Prostate gland (tissue), 2 donors: ENCODE measurements at regions not wholly inside any gene's neighbourhood (a gene's known extent, or its start where the extent isn't known, plus 50 kb on each side); places are given as distances from the start of the nearest gene placed in this dataset.

ENCODE experiments used
- DNase-seq: peaks from one replicate; pipeline ENCODE4 v3.0.0-alpha.2; 2019; ENCODE audit warnings: low spot score
- H3K27ac ChIP-seq, 2 donors: fragments of 200-600 bp; sonication (generic); 2 replicates each; pipeline ENCODE4 v1.5.1; 2017 to 2019
- H3K27me3 ChIP-seq: fragments of 200-600 bp; sonication (generic); replicated peaks from 2 replicates; pipeline ENCODE4 v1.5.1; 2019; ENCODE audit not compliant: insufficient read depth
- H3K36me3 ChIP-seq, 2 donors: fragments of 200-600 bp; sonication (generic); 1 replicate in 1 of 2; 2 replicates in 1 of 2; pipeline versions ENCODE4 v1.5.1 to v1.8.1; 2017 to 2019
- H3K4me1 ChIP-seq: fragments of 200-600 bp; sonication (generic); replicated peaks from 2 replicates; pipeline ENCODE4 v1.5.1; 2019
- H3K4me3 ChIP-seq, 2 donors: fragments of 200-600 bp; sonication (generic); 2 replicates each; pipeline ENCODE4 v1.5.1; 2017 to 2019
- H3K9me3 ChIP-seq: fragments of 200-600 bp; sonication (generic); 2 replicates; pipeline ENCODE4 v1.5.1; 2017
- POLR2A ChIP-seq: fragments of 450-650 bp; IDR thresholded peaks from one replicate; pipeline ENCODE4 v1.6.1; 2016; ENCODE audit warnings: antibody characterized with exemption, mild to moderate bottlenecking
- POLR2AphosphoS5 ChIP-seq: sonication (generic); formaldehyde crosslinking; IDR thresholded peaks from one replicate; pipeline ENCODE4 v1.6.1; 2017; ENCODE audit warnings: antibody characterized with exemption
- WGBS: methylation state at CpG from one replicate; pipeline ENCODE4 v1.1.5; 2018; 5-methylcytosine and 5-hydroxymethylcytosine counted together
- intact Hi-C: fragments of 100-400 bp; cut with DNase I; formaldehyde crosslinking; loops from one replicate; pipeline ENCODE4 v1.14.2; 2022
- TF ChIP-seq, protein P1 (sequence below), 4 experiments: fragments of 200-600 bp in 2 of 4; fragments of 450-650 bp in 2 of 4; sonication (generic) in 2 of 4; IDR thresholded peaks; 1 replicate in 3 of 4; 2 replicates in 1 of 4; pipeline ENCODE4 v1.5.1; 2016 to 2019; ENCODE audit warnings: antibody characterized with exemption in 4 of 4, mild to moderate bottlenecking in 2 of 4, moderate library complexity in 2 of 4

DNA sequence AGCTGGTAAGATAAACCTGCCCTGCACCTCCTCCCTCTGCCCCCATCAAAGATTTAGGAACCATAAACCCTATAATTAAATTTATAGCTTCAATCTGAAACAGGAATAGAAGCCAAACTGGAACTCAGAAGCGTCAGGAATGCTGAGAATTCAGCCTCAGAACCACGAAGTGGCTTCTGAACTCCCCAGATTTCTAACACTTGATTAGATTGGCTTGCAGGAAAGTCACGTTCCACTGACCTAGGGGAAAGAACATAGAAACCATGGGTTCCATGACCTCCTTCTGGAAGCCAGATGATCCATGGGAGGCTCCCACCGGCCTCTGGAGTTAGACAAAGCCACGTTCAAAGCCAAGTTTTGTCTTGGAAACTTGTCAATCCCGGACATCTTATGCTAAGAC lies 356.5 kb downstream of the MID1IP1 start:
- intact Hi-C loops: no loop called here
- no peak for DNase-seq
- no peak overlapping the region for H3K4me3 ChIP-seq
- no peaks in the 10 kb centered on the region for H3K4me1 ChIP-seq
- no peak overlapping the region for H3K27ac ChIP-seq
- WGBS: 30% methylated on average over 6 of the region's 6 CpGs
- H3K27me3 ChIP-seq: no peaks in the 10 kb centered on the region
- TF ChIP-seq POLR2AphosphoS5 (no peak), POLR2A (no peak)
- TF ChIP-seq, protein P1, sequence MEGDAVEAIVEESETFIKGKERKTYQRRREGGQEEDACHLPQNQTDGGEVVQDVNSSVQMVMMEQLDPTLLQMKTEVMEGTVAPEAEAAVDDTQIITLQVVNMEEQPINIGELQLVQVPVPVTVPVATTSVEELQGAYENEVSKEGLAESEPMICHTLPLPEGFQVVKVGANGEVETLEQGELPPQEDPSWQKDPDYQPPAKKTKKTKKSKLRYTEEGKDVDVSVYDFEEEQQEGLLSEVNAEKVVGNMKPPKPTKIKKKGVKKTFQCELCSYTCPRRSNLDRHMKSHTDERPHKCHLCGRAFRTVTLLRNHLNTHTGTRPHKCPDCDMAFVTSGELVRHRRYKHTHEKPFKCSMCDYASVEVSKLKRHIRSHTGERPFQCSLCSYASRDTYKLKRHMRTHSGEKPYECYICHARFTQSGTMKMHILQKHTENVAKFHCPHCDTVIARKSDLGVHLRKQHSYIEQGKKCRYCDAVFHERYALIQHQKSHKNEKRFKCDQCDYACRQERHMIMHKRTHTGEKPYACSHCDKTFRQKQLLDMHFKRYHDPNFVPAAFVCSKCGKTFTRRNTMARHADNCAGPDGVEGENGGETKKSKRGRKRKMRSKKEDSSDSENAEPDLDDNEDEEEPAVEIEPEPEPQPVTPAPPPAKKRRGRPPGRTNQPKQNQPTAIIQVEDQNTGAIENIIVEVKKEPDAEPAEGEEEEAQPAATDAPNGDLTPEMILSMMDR (IDR thresholded peaks at IDR 0.05): no peak
- H3K36me3 ChIP-seq: no peaks in the 10 kb centered on the region
- H3K9me3 ChIP-seq: no peaks in the 10 kb centered on the region

DNA sequence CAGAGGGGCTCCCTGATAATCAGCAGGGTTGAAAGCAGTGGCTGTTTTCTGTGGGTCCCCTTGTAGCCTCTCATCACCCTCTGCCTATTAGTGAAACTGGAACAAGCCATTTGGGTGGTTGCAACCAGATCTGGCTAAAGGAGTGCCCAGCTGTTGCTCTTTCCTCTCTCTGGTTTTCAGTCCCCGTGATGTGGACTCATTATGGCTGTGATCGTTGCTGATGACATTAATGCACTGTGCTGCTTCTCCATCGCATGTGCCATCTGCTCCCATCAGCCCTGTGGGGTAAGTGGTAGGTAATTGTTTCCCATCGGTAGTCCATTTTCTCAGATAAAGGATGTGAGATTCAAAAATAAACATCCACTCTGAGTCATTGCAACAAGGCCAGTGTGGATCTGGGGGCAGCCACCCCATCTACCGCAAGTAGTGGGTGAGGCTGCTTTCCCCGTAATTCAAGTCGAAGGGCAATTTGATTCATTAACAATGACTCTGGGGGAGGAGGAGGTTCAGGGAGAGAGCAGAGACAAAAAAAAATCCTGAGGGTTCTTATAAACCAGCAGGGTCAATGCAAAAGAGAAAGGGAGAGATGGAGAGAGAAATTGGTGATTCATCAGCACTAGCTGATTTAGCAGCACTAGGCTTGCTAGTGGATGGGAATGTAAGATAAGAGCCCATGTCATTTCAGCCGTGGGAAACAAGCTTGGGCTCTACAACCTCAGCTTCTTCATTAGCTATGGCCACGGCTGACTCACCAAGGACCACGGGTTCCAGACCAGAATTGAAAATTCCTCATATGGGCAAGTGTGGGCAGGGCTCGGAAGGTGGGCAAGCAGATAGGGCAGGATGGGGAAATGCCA lies 357.8 kb downstream of the MID1IP1 start:
- Histone ChIP-seq H3K36me3 (no peaks in the 10 kb centered on the region), H3K9me3 (no peaks in the 10 kb centered on the region), H3K27ac (no peak overlapping the region), H3K4me3 (no peak overlapping the region), H3K4me1 (no peaks in the 10 kb centered on the region), H3K27me3 (no peaks in the 10 kb centered on the region)
- no peak for DNase-seq
- intact Hi-C loops: no loop called here
- TF ChIP-seq, protein P1 (IDR thresholded peaks at IDR 0.05): no peak
- TF ChIP-seq POLR2A (no peak), POLR2AphosphoS5 (no peak)
- 52% methylated on average over 11 of the region's 11 CpGs for WGBS

DNA sequence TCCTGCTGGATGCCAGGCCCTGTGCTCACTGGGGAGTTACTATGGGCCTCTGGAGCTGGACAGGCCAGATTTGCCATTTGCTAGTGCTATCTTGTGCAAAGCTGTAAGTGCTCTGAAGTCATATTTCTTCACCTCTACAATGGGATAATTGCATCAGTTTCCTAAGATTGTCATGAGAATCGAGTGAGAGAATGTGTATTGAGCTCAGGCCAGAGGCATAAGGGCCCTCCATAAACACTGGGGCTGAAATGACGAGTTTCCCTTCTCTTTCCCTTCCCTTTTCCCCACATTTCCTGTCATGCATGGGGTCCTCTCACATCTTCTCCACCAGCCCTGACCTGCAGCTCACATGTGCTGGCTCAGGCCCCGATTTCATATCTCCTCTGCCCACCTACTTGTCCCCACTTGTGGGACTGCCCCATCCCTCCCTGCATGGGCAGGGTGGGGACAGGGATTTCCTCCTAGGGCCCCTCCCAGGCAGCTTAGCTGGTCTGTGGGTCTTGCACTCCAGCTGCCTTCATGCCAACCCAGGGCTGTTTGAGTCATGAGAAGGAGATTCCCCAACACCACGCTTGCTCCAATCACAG lies 358.8 kb downstream of the MID1IP1 start:
- H3K36me3 ChIP-seq: no peaks in the 10 kb centered on the region
- H3K4me3 ChIP-seq: no peak overlapping the region
- intact Hi-C loops: no loop called here
- WGBS: 80% methylated on average over 4 of the region's 4 CpGs
- TF ChIP-seq, protein P1 (IDR thresholded peaks at IDR 0.05): no peak
- no peak for TF ChIP-seq POLR2AphosphoS5
- no peak for TF ChIP-seq POLR2A
- no peaks in the 10 kb centered on the region for H3K9me3 ChIP-seq
- DNase-seq: no peak
- no peak overlapping the region for H3K27ac ChIP-seq
- no peaks in the 10 kb centered on the region for H3K4me1 ChIP-seq
- H3K27me3 ChIP-seq: no peaks in the 10 kb centered on the region

DNA sequence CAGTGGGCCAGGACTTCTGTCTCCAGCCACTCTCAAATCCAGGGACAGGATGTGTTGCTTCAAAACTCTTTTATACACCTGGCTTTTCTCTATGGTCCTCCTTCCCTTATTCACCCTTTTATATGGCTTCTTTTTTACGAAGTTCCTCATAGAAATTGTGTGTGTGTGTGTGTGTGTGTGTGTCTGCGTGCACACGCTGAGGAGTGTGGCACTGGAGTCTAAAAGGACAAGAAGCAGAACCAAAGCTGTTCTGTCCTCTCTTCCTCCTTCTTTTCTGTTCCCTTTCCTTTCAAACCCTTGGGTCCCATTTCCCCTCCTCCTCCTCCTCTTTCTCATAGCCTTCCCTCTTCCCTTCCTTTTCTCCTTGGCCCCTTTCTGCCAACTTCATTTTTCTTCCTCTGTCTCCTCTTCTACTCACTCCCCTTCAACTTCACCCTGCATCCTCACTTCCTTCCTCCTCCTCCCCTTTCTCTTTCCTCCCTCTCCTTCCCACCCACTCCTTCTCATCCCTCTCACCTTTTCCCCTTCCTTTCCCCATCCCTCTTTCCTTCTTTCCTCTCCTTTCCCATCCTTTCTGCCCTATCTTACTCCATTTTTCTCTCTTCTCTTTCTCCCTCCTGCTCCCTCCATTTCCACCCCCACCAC lies 360.5 kb downstream of the MID1IP1 start:
- H3K4me1 ChIP-seq: no peaks in the 10 kb centered on the region
- WGBS: 30% methylated on average over 3 of the region's 3 CpGs
- H3K36me3 ChIP-seq: no peaks in the 10 kb centered on the region
- TF ChIP-seq POLR2AphosphoS5 (no peak), POLR2A (no peak)
- TF ChIP-seq, protein P1 (IDR thresholded peaks at IDR 0.05): no peak
- H3K4me3 ChIP-seq: no peak overlapping the region
- H3K9me3 ChIP-seq: no peaks in the 10 kb centered on the region
- no peak overlapping the region for H3K27ac ChIP-seq
- H3K27me3 ChIP-seq: no peaks in the 10 kb centered on the region
- intact Hi-C loops: no loop called here
- no peak for DNase-seq
